H1 (cell line): ENCODE measurements at regions not wholly inside any gene's neighbourhood (a gene's known extent, or its start where the extent isn't known, plus 50 kb on each side); places are given as distances from the start of the nearest gene placed in this dataset.

ENCODE experiments used
- CTCF ChIA-PET: fragments of 300-600 bp; sonication (Branson Sonifier 250); formaldehyde crosslinking; loops from one replicate; lab custom pipeline; 2021; ENCODE audit not compliant: partially characterized antibody; lab: Charles Lee
- POLR2A ChIA-PET: fragments of 300-600 bp; sonication (Branson Sonifier 250); formaldehyde crosslinking; loops from one replicate; lab custom pipeline; 2021; ENCODE audit warnings: inconsistent platforms; ENCODE audit not compliant: partially characterized antibody; lab: Charles Lee
- DNase-seq, 2 experiments: peaks; one replicate each; pipeline versions ENCODE4 v3.0.0 to v3.0.0-alpha.2; 2010 to 2022; ENCODE audit warnings: low spot score in 2 of 2, low read depth in 1 of 2, mixed read lengths in 1 of 2
- FAIRE-seq: peaks from 2 replicates; lab custom pipeline; 2011; peaks lifted over from hg19 to GRCh38; lab: Jason Lieb, UNC
- H2AFZ ChIP-seq: 2 replicates; pipeline ENCODE4 v1.8.1; 2012; ENCODE audit warnings: low read length, inconsistent platforms
- H2AK5ac ChIP-seq: 2 replicates; pipeline ENCODE4 v1.6.1; 2013; ENCODE audit warnings: low read depth, low read length
- H2BK120ac ChIP-seq: replicated peaks from 2 replicates; pipeline ENCODE3; 2013; ENCODE audit warnings: low read depth, low read length, inconsistent platforms
- H2BK12ac ChIP-seq: 2 replicates; pipeline ENCODE4 v1.6.1; 2013; ENCODE audit warnings: low read depth, low read length
- H2BK15ac ChIP-seq: 2 replicates; pipeline ENCODE4 v1.6.1; 2013; ENCODE audit warnings: low read length
- H2BK20ac ChIP-seq: 2 replicates; pipeline ENCODE4 v1.6.1; 2013; ENCODE audit warnings: low read length
- H2BK5ac ChIP-seq: 2 replicates; pipeline ENCODE4 v1.6.1; 2013; ENCODE audit warnings: low read depth, low read length
- H3K14ac ChIP-seq: 2 replicates; pipeline ENCODE4 v1.6.1; 2013; ENCODE audit warnings: inconsistent platforms; ENCODE audit not compliant: insufficient read length
- H3K18ac ChIP-seq: 2 replicates; pipeline ENCODE4 v1.6.1; 2013; ENCODE audit warnings: low read length; ENCODE audit errors: extremely low read depth
- H3K23ac ChIP-seq: 2 replicates; pipeline ENCODE4 v1.6.1; 2013; ENCODE audit warnings: inconsistent platforms; ENCODE audit not compliant: insufficient read length
- H3K23me2 ChIP-seq: 2 replicates; pipeline ENCODE4 v1.6.1; 2013; ENCODE audit warnings: low read depth, low read length
- H3K27ac ChIP-seq: 2 replicates; pipeline ENCODE4 v1.6.1; 2011; ENCODE audit warnings: low read depth, low read length, inconsistent platforms
- H3K27me3 ChIP-seq, 4 experiments: replicated peaks in 1 of 4; 1 replicate in 1 of 4; 2 replicates in 3 of 4; pipeline versions ENCODE4 v1.6.1 to v1.8.1; 2011 to 2013; ENCODE audit warnings: low read length in 3 of 4, mild to moderate bottlenecking in 3 of 4, inconsistent platforms in 2 of 4, mixed read lengths in 2 of 4, moderate library complexity in 1 of 4; ENCODE audit not compliant: control insufficient read depth in 3 of 4, insufficient read depth in 3 of 4; ENCODE audit errors: extremely low read depth in 1 of 4
- H3K36me3 ChIP-seq, 4 experiments: 2 replicates each; pipeline versions ENCODE4 v1.6.1 to v1.8.1; 2011 to 2013; ENCODE audit warnings: mild to moderate bottlenecking in 4 of 4, low read length in 3 of 4, moderate library complexity in 2 of 4, control low read depth in 1 of 4, inconsistent platforms in 1 of 4; ENCODE audit not compliant: insufficient read depth in 4 of 4, control insufficient read depth in 2 of 4
- H3K4ac ChIP-seq: replicated peaks from 2 replicates; pipeline ENCODE3; 2013; ENCODE audit warnings: low read length, low read depth, mixed read lengths, inconsistent platforms; ENCODE audit not compliant: insufficient read length
- H3K4me1 ChIP-seq, 4 experiments: replicated peaks in 1 of 4; 1 replicate in 1 of 4; 2 replicates in 3 of 4; pipeline versions ENCODE4 v1.6.1 to v1.8.1; 2011 to 2013; ENCODE audit warnings: low read length in 3 of 4, inconsistent platforms in 2 of 4, mixed read lengths in 1 of 4; ENCODE audit not compliant: insufficient read depth in 4 of 4, control insufficient read depth in 3 of 4
- H3K4me2 ChIP-seq, 2 experiments: 2 replicates each; pipeline versions ENCODE4 v1.6.1 to v1.8.1; 2011 to 2013; ENCODE audit warnings: low read depth in 2 of 2, low read length in 2 of 2, control low read depth in 1 of 2, inconsistent platforms in 1 of 2, mild to moderate bottlenecking in 1 of 2; ENCODE audit not compliant: insufficient read depth in 1 of 2
- H3K4me3 ChIP-seq, 4 experiments: fragments of 200-600, 300-600 bp in 1 of 4; sonication (generic), shearing (Covaris generic), sonication (Bioruptor Twin) in 1 of 4; 2 replicates each; pipeline versions ENCODE4 v1.5.1 to v1.8.1; 2011 to 2016; ENCODE audit warnings: low read length in 4 of 4, low read depth in 3 of 4, control low read depth in 2 of 4, inconsistent platforms in 2 of 4, mild to moderate bottlenecking in 2 of 4, mixed read lengths in 1 of 4, moderate library complexity in 1 of 4; ENCODE audit not compliant: insufficient read depth in 2 of 4; ENCODE audit errors: extremely low read depth in 1 of 4
- H3K56ac ChIP-seq: replicated peaks from 2 replicates; pipeline ENCODE3; 2013; ENCODE audit warnings: low read depth, mild to moderate bottlenecking, mixed read lengths, low read length, inconsistent platforms; ENCODE audit not compliant: insufficient read length
- H3K79me1 ChIP-seq: 2 replicates; pipeline ENCODE4 v1.6.1; 2013; ENCODE audit warnings: low read depth, low read length, control low read depth
- H3K79me2 ChIP-seq, 2 experiments: 2 replicates each; pipeline versions ENCODE4 v1.6.1 to v1.8.1; 2012 to 2013; ENCODE audit warnings: low read length in 2 of 2, mild to moderate bottlenecking in 2 of 2, inconsistent platforms in 1 of 2; ENCODE audit not compliant: insufficient read depth in 2 of 2, control insufficient read depth in 1 of 2
- H3K9ac ChIP-seq, 4 experiments: replicated peaks in 1 of 4; 1 replicate in 1 of 4; 2 replicates in 3 of 4; pipeline versions ENCODE4 v1.6.1 to v1.8.1; 2011 to 2013; ENCODE audit warnings: low read depth in 3 of 4, low read length in 3 of 4, control low read depth in 2 of 4, mild to moderate bottlenecking in 2 of 4, moderate library complexity in 2 of 4, inconsistent platforms in 1 of 4; ENCODE audit errors: extremely low read depth in 1 of 4
- H3K9me3 ChIP-seq, 2 experiments: 2 replicates each; pipeline versions ENCODE4 v1.6.1 to v1.8.1; 2012 to 2013; ENCODE audit warnings: mild to moderate bottlenecking in 2 of 2, moderate library complexity in 2 of 2, control low read depth in 1 of 2, inconsistent platforms in 1 of 2, low read depth in 1 of 2, low read length in 1 of 2, mixed read lengths in 1 of 2; ENCODE audit not compliant: insufficient read depth in 2 of 2
- H4K20me1 ChIP-seq, 2 experiments: replicated peaks in 1 of 2; 2 replicates each; pipeline versions ENCODE3 to v1.8.1; 2011 to 2013; ENCODE audit warnings: inconsistent platforms in 2 of 2, low read length in 2 of 2, mild to moderate bottlenecking in 1 of 2; ENCODE audit not compliant: insufficient read depth in 2 of 2, control insufficient read depth in 1 of 2
- H4K5ac ChIP-seq: 2 replicates; pipeline ENCODE4 v1.6.1; 2013; ENCODE audit warnings: low read length, low read depth, mixed read lengths, inconsistent platforms; ENCODE audit not compliant: insufficient read length
- H4K8ac ChIP-seq: 2 replicates; pipeline ENCODE4 v1.8.0; 2013; ENCODE audit warnings: mild to moderate bottlenecking, moderate library complexity, low read length, inconsistent platforms; ENCODE audit not compliant: insufficient read depth; ENCODE audit errors: extremely low read depth
- H4K91ac ChIP-seq: replicated peaks from 2 replicates; pipeline ENCODE3; 2013; ENCODE audit warnings: low read length, mixed read lengths, inconsistent platforms; ENCODE audit not compliant: insufficient read length
- CBX5 ChIP-seq: fragments of 300-800, 300-1000 bp; sonication (generic); IDR thresholded peaks from 2 replicates; pipeline ENCODE4 v1.7.1; 2016; ENCODE audit warnings: antibody characterized with exemption, low read length, low read depth
- POLR2AphosphoS5 ChIP-seq: IDR thresholded peaks from 2 replicates; pipeline ENCODE4 v1.6.1; 2011; ENCODE audit warnings: low read depth, low read length
- RNF2 ChIP-seq: fragments of 200-900, 300-1000 bp; sonication (generic); IDR thresholded peaks from 2 replicates; pipeline ENCODE4 v1.7.1; 2016; ENCODE audit warnings: borderline replicate concordance, low read depth, mild to moderate bottlenecking, antibody characterized with exemption, low read length; ENCODE audit not compliant: poor library complexity, severe bottlenecking; ENCODE audit errors: missing control alignments
- SP2 ChIP-seq: IDR thresholded peaks from 2 replicates; pipeline ENCODE4 v1.6.1; 2012; ENCODE audit warnings: mild to moderate bottlenecking, low read length, inconsistent platforms
- WGBS, 2 experiments: shearing (Covaris generic) in 1 of 2; methylation state at CpG; one replicate each; pipeline versions ENCODE4 v1.1.6 to v1.1.7; 2013 to 2015; ENCODE audit warnings: low lambda C conversion rate in 2 of 2, mixed read lengths in 2 of 2, inconsistent platforms in 1 of 2, low coverage in 1 of 2, missing lambda C conversion rate in 1 of 2; ENCODE audit not compliant: insufficient replicate concordance in 2 of 2, insufficient coverage in 1 of 2, insufficient read length in 1 of 2; ENCODE audit errors: extremely low coverage in 1 of 2, missing lambda C conversion rate in 1 of 2; 5-methylcytosine and 5-hydroxymethylcytosine counted together

DNA sequence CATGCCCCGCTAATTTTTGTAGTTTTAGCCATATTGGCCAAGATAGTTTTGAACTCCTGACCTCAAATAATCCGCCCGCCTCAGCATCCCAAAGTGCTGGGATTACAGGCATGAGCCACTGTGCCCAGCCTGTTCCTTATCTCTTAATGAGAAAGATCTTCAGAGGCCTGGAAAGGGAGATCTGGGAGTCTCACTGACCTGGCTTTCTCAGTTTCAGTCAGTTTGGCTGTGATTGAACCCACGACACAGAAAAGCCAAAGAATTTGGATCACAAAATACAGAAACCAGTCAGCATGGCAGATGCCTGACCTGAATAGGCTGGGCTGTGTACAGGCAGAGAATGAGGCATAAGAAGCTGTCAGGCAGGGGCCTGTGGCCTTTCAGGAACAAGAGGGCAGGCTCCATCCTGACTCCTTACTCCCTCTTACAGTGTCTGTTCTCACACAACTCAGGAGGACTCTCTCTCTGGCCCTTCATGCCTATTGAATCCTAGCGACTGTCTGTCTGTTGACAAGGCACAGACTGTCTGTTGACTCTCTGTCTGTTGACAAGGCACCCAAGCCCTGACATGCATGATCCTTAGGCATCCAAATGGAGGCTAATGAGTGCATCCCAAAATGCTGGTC is 366.5 kb upstream of the CCDC196 start:
- H3K9me3 ChIP-seq, result no peaks in the 10 kb centered on the region
- no peak overlapping the region for H2BK20ac ChIP-seq
- no peak for FAIRE-seq
- H3K18ac ChIP-seq, result 0 out of 2 replicates have a peak overlapping the region, but pooled peaks have one; percentile 29
- no peak overlapping the region for H2AFZ ChIP-seq
- H3K23ac ChIP-seq, result no peak overlapping the region
- H2BK5ac ChIP-seq, result no peak overlapping the region
- H2BK15ac ChIP-seq, result no peak overlapping the region; the same call in 1 of the 2 replicates
- no peak overlapping the region for H2BK120ac ChIP-seq
- no peak overlapping the region for H3K4me2 ChIP-seq
- no peak overlapping the region for H4K5ac ChIP-seq
- H3K79me2 ChIP-seq, result no peaks in the 10 kb centered on the region
- no peak overlapping the region for H2BK12ac ChIP-seq
- H3K56ac ChIP-seq, result no peak overlapping the region
- H3K27me3 ChIP-seq, result no peaks in the 10 kb centered on the region
- no peak for DNase-seq
- no peak overlapping the region for H3K14ac ChIP-seq
- no peak overlapping the region for H3K27ac ChIP-seq
- no peak overlapping the region for H3K4me3 ChIP-seq
- ChIA-PET CTCF (interaction anchor here (1.0 kb wide), 1 partner anchor 26 kb away, joined by 3 read pairs; no protein-coding TSS in a partner anchor), POLR2A (no interaction called here)
- H3K79me1 ChIP-seq, result no peaks in the 10 kb centered on the region
- no peak overlapping the region for H3K4ac ChIP-seq
- H4K8ac ChIP-seq, result no peak overlapping the region
- no peaks in the 10 kb centered on the region for H3K36me3 ChIP-seq
- no peaks in the 10 kb centered on the region for H3K23me2 ChIP-seq
- no peak overlapping the region for H2AK5ac ChIP-seq
- no peaks in the 10 kb centered on the region for H4K20me1 ChIP-seq
- 98% methylated on average over 5 of the region's 5 CpGs; no CpG with 5 or more reads in 1 of the 2 experiments for WGBS, 2 experiments
- H3K9ac ChIP-seq, result no peak overlapping the region
- no peak overlapping the region for H4K91ac ChIP-seq
- peaks cover 0 to 10% (median 4%) of the 10 kb centered on the region in 4 experiments; a peak in 3 of 7 replicates for H3K4me1 ChIP-seq
- TF ChIP-seq CBX5 (no peak), RNF2 (no peak), SP2 (no peak), POLR2AphosphoS5 (no peak)
